Muscle of arm (tissue), 1 donor: ENCODE measurements at regions not wholly inside any gene's neighbourhood (a gene's known extent, or its start where the extent isn't known, plus 50 kb on each side); places are given as distances from the start of the nearest gene placed in this dataset.

Experiments
- DNase-seq: peaks from one replicate; pipeline ENCODE4 v3.0.0-alpha.2; 2013

DNA sequence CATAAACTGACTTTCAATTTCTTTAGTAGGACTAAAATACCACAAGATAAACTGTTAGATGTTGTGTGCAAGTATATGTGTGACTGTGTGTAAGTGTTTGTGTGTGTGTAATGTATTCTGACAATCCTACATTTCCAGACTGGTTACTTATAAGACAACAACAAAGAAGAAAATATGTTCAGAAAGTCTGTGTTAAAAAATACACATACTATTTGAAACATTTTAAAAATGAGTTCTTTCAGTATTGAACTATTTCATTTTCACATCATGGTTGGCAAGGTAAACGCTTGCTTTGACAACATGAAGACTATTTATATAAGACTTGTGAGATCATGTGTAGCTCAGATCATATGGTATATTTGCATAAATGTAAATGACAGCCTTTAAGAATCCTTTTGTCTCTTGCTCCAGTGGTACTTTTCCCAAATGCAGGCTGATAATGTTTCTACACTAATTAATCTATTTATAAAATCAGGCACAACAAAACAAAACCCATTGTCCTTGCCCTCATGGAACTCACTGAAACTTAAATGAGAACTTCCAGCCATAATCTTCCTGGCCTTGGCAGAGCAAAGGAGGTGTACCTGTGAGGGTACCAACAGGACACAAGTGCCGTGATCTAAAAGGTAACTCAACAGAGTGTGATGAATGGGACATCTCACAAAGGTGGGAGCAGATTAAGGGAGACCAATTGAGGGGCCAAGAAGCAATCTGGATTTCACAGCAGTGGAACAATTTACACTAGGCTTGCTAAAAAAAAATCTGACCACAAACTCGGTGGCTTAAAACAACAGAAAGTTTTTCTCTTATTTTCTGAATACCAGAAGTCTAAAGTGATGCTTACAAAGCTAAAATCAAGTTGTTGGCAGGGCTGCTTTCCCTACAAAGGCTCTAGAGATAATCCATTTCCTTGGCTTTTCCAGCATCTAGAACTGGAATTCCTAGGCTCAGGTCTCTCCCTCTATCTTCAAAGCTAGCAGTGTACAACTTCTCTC is 349.0 kb downstream of the TBC1D4 start:
- no peak for DNase-seq

DNA sequence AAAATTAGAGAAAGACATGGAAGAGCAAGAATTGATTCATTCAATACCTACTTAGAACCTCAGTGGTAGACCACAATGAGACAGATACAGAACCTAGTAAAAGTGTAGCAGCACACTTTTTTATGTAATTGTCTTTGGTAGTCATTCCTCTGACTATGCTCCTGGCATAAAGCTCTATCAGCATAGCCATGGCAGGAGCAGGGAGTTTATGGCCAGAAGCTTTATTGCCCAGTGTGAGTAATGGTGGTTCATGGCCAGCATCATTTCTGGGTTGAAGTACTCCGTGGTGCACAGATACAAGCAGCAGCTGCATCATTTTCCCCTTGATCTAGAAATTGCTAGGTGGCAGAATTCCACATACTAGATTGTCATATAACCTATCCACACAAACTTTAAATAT is 352.6 kb downstream of the TBC1D4 start:
- DNase-seq, result no peak

DNA sequence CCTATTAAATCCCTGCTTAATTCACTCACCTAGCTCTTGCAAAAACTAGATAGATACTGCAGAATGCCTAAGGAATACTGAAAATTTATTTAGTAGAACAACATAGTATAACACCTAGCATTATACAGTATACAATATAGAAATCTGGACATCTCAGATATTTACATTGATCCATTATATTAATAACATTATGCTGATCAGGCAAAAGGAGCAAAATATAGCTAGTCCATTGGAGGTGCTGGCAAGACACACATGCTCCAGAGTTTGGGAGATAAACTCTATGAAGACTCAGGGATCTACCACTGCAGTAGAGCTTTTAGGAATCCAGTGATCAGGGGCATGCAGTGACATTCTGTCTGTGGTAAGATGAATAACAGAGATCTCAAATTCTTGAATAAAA is 357.6 kb downstream of the TBC1D4 start:
- no peak for DNase-seq

DNA sequence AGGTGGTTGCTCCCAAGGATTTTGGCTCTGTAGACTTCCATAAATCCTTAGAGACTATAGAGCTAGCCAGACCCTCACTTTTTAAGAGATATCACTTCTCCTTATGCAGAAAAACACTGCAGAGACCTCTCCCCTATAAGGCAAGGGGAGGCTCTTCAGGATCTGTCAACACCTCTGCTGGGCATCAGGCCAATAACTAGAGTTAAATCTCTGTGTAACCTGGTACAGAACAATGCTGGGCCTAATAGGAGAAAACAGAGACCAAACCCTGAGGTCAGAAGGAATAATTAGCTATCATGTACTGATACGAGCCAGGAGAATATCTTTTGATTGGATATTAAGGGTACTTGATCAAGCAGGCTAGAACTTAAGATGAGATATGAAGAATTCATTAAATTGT is 358.5 kb downstream of the TBC1D4 start:
- DNase-seq, result no peak

DNA sequence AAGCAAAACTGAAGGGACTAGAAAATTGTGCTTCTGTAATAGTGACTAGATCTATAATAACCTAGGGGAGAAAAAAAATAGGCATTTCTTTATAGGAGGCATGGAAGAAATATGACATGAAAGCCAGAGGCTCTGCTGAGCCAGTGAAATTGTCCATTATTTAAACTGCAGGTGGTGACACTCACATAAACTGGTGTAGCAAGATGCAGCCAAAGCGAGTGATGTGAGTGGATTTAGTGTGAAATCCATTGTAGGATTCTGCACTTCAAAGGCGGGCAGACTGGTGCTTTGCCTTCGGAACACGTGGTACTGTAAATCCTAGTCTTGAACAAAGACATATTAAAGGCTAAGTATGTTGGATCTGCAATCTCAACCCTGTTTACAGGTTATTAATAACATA is 361.9 kb downstream of the TBC1D4 start:
- no peak for DNase-seq

DNA sequence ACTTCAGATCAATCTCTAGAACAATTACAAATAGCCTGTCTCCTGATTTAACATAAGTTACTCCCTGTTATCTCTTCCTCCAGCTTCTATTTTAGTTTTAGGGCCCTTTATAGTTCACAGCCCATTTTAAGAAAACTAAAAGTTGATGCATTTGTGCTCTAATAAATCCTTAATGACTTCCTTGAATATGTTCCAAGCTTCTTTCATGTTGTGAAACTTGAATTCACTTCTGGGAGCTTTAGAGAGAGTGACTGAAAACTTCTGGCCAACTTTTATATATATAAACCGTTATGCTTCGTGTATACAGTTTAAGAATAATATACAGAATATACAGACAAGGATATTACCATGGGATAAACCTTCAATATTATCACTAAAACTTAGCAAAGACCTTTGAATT is 366.8 kb downstream of the TBC1D4 start:
- DNase-seq, result no peak

DNA sequence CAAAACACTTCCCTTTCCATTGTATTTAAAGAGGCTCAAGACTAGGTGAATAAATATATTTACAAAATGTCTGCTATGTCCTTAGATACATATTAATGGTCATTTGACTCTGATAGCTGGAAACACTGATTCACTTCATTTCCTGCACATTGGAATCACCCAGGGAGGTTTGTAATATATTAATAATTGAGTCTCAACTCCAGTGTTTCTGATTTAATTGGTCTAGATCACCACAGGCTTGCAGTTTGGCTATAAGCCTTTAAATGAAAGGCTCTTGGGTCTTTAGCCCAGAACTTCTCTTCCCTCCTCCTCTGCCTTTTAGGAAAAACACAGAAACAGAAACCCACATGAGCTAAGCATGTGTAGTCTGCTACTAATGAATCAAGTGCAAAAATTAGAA is 378.0 kb downstream of the TBC1D4 start:
- no peak for DNase-seq

DNA sequence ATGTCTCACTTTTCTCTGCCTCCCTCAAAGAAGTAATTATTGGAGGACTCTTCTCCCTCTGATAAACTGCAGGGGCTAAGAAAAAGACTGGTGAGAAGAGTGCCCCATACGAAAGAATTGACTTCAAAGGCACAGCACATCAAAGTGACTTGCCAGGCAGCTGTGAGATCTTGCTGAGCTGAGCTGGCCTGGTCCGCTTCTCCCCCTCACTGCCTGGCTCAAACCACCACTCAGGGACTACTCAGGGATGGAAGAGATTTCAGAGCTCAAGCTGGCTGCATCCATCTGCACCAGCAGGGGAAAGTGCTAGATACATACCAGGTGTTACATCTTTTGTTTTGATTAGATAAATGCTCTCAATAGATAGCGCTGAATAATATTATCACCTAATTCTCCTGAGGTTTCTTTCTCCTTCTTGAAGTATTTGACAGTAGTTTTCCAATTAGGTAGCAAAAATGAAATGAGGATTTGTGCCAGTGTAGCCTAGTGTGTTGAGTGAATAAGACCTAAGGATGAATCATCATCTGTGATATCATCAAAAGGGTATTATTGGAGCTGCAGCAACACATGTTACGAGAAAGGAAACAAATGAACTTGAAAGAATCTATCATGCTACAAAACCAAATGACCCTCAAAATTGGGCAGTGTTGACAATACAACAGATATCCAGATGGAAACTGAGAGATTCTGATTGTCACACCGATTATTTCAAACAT is 379.8 kb downstream of the TBC1D4 start:
- DNase-seq, result no peak

DNA sequence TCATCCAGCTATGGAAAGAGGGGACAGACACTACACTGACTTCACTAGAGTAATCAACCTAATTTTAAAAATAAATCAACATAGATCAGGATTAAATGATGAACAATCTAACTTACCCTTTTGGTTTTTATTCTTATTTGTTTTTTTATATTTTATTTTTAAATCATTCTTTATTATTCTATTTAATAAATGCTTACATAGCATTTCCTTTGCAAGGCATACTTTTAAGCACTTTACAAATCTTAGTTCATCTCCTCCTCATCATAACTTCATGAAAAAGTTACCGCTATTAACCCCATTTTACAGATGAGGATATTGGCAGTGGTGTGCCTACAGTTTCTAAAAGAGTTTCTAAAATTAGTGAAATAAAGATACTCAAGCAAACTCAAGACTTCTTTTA is 380.6 kb downstream of the TBC1D4 start:
- DNase-seq, result no peak

DNA sequence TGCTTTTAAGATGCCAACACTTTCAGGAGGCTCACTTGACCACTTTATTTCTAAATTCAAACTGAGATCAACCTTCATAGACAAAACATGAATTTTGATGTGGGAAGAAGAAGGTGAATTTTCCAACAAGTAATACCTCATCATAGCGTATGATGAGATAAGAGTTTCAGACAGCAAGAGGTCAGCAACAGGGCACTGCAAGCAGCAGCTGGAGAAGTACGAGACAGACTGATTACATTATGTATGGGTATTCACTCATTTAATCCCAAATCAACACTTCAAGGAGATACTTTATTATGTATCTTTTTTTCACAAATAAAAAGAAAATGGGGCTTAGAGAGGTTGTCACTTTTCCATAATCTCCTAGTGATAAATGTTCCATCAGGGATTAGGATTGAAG is 389.8 kb downstream of the TBC1D4 start:
- DNase-seq, result no peak

DNA sequence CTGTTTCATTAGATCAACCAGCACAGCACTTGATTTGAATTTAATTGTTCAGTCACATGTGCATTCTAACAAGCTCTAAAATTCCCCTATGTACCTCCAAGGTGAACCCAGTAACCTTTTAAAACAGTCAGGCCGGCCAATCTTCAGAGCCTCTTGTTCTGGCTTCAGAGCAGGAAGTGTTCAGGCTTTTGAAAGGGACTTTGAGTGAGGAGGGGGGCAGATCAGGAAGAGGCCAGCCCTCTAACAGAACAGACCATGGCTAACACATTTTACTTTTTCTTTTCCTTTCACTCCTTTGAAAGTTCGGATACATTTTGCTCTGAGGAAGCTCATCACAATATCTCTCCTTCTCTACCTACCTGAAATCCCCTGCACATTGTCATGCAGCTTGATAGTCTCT is 390.3 kb downstream of the TBC1D4 start:
- DNase-seq, result no peak

DNA sequence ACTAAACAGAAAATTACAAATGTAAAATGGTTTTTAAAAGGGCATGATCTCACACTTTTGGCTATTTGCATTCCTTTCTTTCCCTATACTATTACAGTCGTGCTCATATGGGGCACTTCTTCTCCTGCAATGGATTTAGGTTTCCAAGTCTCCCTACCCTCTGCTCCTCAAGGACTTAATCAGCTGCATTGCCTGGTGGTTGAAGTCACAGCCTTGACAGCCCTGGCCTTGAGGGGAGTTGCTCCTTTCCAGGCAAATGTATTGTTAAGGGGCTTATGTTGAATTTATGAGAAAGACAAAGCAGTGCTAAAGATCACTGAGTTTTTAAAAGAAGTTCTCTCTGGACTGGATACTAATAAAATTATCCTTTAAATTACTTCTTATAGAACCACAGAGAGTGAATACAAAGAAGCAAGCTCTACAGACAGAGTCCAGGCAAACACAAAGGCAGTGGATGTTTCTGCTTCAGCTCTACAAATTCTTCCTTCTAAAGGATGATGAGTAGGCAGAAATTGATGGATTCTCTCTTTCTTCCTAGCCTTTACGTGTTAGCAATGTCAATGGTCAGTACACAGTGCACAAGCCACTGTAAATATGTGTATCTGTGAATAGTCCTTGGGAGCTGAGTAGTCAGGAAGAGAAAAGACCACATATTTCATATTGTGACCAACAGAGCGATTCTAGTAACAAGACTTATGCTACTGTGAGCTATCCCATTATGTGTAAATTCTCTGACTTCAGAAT is 390.9 kb downstream of the TBC1D4 start:
- DNase-seq, result no peak

DNA sequence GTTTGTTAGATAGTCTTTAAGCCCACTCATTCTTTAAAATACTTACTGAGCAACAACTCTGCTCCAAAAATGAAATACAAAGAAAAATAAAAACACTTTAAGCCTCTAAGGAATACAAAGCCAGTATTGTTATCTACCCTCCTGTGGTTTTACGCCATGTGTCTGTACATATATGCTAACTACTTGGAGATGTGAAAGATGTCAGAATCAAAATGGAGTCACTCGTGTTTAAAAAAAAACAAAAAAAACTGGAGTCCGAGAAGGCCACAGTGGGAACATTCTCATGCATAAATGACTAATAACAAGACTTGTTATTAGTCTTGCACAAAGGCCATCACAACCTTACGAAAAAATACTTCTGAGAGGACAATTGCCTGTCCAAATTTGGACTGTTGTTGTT is 393.1 kb downstream of the TBC1D4 start:
- DNase-seq, result no peak

DNA sequence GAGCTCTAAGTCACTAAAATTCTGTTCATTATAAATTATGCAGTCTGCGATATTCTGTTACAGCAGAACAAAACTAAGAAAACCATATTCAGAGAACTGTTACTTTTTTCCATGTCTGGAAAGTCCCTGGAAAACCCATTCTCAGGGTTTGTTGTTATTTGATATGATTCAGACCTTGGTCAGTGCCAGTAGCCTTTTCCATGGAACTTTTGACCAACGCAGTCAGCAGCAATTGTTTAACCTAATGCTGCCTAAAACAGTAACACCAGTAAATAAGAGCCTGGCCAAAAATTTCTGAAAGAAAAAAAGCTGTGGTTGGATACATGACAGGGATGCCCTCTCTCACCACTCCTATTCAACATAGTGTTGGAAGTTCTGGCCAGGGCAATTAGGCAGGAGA is 402.7 kb downstream of the TBC1D4 start:
- DNase-seq, result no peak

DNA sequence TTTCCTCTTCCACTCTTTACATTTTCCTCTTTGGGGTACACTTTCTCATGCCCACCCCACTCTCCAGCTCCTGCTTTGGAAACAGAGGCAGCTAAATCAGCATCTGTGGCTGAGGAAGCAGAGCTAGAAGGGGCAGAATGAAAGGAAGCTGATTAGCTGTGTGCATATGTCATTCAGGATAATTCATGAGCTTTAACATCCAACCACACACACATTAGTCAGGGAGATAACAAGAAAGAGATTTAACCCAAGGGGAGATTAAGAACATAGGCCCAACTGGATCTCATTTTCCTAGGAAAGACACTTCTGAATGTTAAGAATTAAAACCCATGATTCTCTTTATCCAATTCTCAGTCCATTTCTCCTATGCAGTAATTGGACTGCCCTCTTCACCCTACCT is 405.5 kb downstream of the TBC1D4 start:
- no peak for DNase-seq

DNA sequence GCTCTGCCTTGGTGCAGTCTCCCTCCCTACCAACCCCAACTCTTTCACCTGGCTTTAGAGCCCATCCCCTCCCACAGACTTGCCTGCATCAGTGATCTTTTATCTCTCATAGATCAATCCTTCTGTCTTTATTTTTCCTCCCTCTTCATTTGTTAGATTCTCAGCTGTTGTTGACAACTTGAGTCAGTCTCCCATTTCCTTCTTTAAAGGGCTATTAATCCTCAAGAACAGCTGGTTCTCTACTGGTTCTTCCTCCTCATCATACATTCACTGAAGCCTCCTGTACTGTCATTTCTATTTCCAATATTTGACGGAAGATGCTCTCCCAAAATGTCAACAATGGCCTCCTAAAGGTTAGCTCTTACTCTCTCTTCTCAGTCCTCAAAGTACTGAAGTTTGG is 408.2 kb downstream of the TBC1D4 start:
- DNase-seq, result no peak

DNA sequence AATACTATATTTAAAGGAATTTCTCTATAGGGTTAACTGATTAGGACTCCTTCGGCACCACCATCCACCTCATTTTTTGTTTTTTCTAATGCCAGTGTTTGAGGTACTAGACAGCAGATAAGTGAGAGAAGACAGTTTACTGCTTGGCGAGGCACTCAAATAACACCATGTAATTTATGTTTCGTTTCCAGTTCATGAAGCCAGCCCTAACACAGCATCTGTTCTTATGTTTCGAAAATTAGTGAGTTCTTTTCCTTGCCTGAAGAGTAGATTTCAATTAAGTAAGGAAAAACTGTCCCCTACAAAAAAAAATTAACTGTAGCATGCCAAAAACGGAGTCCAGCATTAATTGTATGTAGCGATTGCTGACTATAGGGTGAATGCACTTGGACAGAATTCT is 409.1 kb downstream of the TBC1D4 start:
- DNase-seq, result no peak

DNA sequence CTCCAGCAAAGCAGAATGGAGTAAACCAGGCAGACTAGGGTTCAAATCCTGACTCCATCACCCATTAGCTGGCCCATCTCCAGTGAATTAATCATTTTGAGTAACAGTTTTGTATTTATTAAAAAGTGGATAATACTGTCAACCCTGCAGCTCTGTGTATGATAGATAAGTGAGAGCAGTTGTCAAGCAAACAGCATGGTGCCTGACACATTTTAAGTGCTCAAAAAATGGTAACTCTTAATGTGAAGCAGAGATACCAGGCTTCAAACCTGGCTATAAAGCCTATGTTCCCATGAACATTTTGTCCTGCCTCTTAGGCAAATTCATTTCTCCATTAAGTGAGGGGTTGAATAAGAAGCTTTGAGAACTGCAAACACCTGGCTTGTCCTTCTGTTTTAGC is 409.6 kb downstream of the TBC1D4 start:
- no peak for DNase-seq

DNA sequence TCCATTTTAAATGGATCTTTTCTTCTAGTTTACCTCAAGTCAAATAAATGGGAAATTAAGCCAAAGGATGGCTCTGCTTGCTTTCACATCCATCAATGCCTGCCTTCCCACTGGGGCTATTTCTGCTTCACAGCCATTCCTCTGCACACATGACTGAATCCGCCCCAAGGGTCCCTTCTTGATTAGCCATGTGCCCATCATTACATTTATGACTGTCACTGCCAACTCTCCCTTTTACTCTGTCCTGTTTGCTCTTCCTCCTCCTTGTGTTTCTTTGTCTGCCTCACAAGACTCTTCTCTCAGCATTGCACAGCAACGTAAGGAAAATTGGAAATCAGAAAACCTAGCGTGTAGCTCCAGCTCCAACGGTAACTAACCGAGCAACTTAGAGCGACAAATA is 410.2 kb downstream of the TBC1D4 start:
- DNase-seq, result no peak

DNA sequence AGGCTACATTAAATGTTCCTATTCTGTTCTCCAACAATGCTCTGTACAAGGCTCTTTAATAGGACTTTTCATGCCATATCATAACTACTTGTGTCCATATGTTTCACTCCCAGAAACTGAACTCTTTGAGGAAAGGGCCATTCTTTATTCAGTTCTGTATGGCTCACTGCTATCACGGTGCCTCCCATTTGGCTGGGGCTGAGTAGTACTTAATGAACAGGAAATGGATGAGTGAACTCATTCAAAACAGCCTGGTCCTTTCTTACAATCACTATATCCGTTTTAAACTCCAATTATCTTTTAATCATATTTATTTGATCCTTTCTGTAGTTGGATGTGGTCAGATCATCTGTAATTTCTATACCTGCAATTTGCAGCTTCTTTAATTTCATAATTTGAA is 410.6 kb downstream of the TBC1D4 start:
- DNase-seq, result no peak

DNA sequence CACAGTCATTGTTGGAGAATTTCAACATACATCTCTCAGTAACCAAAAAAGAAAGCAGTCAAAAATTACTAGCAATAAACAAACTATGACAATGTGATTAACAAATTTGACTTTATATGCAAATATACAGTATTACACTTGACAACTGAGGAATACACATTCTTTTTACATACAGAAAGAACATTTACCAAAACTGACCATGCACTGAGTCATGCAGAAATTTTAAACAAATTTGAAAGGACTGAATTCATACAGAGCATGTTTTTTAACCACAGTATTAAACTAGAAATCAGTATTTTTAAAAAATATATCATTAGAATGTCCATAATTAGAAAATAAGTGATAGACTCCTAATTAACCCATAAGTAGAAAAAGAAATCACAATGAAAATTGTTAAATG is 420.1 kb downstream of the TBC1D4 start:
- no peak for DNase-seq

DNA sequence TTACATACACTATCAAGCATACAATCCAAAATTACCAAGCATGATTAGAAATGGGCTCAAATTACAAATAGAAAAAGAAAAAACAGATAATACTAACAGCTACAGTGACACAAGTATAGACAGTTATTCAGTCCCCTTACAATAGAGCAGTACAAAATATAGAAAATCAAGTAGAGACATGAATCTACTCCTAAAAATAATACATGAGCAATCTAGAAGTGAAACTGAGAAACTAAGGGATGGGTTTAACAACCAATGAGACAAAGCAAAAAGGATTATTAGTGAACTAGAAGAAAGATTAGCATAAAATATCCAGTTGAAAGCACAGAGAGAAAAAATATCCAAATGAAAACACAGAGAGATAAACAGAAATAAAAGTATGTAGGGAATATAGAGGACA is 426.7 kb downstream of the TBC1D4 start:
- DNase-seq, result no peak

DNA sequence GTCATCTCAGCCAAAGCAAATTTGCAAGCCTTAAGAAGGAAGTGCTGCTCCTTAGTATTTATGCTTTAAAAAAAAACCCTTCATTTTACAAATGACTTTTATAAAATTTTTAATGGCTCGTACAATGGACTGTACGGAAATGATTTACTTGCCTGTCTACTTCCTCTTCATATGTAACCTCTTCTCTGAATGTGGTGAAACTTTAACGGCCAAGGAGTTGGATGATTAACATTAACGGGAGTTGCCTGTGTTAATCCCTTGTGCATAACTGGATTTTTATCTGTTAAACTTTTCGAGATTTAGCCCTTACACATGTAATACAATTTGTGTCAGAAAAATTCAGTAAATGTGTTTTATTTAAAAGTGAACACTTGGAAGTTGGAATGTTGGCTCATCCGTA is 429.4 kb downstream of the TBC1D4 start:
- no peak for DNase-seq
